GM18520 (cell line): ENCODE measurements at regions not wholly inside any gene's neighbourhood (a gene's known extent, or its start where the extent isn't known, plus 50 kb on each side); places are given as distances from the start of the nearest gene placed in this dataset.

ENCODE experiments used
- ATAC-seq: cut with Tn5 transposase; IDR thresholded peaks from one replicate; pipeline ENCODE4 v1.9.1; 2021; ENCODE audit not compliant: unreplicated experiment

- no peak for ATAC-seq
These were observed 209.7 kb downstream of the SETD4 start for GRCh38 chr21:35850542-35851103.

- no peak for ATAC-seq
These were observed 210.3 kb downstream of the SETD4 start for GRCh38 chr21:35850029-35850428.

GRCh38 chr21:35849144-35849543, 211.2 kb downstream of the SETD4 start:
- ATAC-seq: no peak

- no peak for ATAC-seq
These were observed 216.2 kb downstream of the SETD4 start for GRCh38 chr21:35843911-35844667.

- no peak for ATAC-seq
These were observed 219.4 kb downstream of the SETD4 start for GRCh38 chr21:35840949-35841348.

GRCh38 chr21:35840197-35840799, 220.0 kb downstream of the SETD4 start:
- ATAC-seq: no peak

GRCh38 chr21:35838987-35839763, 221.2 kb downstream of the SETD4 start:
- ATAC-seq: no peak

- ATAC-seq: no peak
These were observed 222.0 kb downstream of the SETD4 start for GRCh38 chr21:35838350-35838749.

- ATAC-seq: no peak
These were observed 226.3 kb downstream of the SETD4 start for GRCh38 chr21:35833991-35834390.

- ATAC-seq: no peak
These were observed 226.9 kb downstream of the SETD4 start for GRCh38 chr21:35833388-35833787.

- no peak for ATAC-seq
These were observed 229.1 kb downstream of the SETD4 start for GRCh38 chr21:35831230-35831629.

- no peak for ATAC-seq
These were observed 231.3 kb downstream of the SETD4 start for GRCh38 chr21:35829067-35829466.

- no peak for ATAC-seq
These were observed 232.2 kb downstream of the SETD4 start for GRCh38 chr21:35828161-35828560.

- ATAC-seq: no peak
These were observed 233.3 kb downstream of the SETD4 start for GRCh38 chr21:35827004-35827403.

- no peak for ATAC-seq
These were observed 234.7 kb downstream of the SETD4 start for GRCh38 chr21:35825370-35826353.

GRCh38 chr21:35824136-35824535, 236.2 kb downstream of the SETD4 start:
- no peak for ATAC-seq

- ATAC-seq: no peak
These were observed 241.2 kb downstream of the SETD4 start for GRCh38 chr21:35819134-35819533.

- no peak for ATAC-seq
These were observed 241.7 kb downstream of the SETD4 start for GRCh38 chr21:35818597-35818996.

GRCh38 chr21:35814858-35815619, 245.3 kb downstream of the SETD4 start:
- ATAC-seq: no peak

- no peak for ATAC-seq
These were observed 247.6 kb downstream of the SETD4 start for GRCh38 chr21:35812679-35813078.
